ENCODE measurements at regions not wholly inside any gene's neighbourhood (a gene's known extent, or its start where the extent isn't known, plus 50 kb on each side); places are given as distances from the start of the nearest gene placed in this dataset.

DNA sequence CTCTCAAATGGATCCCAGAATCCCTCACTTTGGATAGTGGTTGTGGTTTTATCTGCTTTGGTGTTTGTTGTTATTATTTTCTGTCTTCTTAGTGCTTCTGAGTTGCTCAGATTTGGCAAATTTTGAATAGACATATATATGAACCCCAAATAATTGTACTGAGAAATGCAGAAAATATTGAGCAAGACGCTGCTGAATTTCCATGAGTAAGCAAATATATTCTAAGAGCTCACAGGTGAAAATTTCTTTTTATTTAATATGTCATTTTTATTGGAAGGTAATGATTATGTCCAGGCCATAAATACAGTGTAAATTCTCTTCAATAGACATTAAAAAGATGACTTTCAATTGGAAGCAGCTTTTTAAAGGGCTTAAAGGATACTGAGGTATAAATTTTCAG lies 152.1 kb downstream of the FAT3 start:
- Mint-ChIP-seq H3K4me3 (no peak overlapping the region), H3K4me1 (no peaks in the 10 kb centered on the region), H3K27me3 (peaks cover 0 to 3% (median 0%) of the 10 kb centered on the region in 3 donors), H3K9me3 (no peaks in the 10 kb centered on the region), H3K27ac (no peak overlapping the region), H3K36me3 (no peaks in the 10 kb centered on the region)
- no peak for ATAC-seq (ENCODE audit: low read depth in 2 of 2)
- no peak for DNase-seq

DNA sequence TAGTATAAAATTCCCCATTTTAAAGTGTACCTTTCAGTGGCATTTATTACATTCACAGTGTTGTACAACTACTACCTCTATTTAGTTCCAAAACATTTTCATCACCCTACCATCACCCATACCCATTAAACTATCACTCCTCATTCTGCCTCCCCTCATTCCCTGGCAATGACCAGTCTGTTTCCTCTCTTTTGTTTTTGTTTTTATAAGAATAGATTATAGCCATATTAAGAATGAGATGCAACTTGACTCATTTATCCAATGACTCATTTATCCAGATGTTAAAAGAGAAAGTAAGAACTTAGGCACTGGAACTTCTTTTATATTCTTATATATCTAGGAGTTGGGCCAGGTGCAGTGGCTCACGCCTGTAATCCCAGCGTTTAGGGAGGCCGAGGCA lies 156.3 kb downstream of the FAT3 start:
- DNase-seq (no peak), ATAC-seq (ENCODE audit: low read depth in 2 of 2) (no peak)
- Mint-ChIP-seq H3K27me3 (peaks cover 0 to 6% (median 0%) of the 10 kb centered on the region in 3 donors), H3K4me3 (no peak overlapping the region), H3K27ac (no peak overlapping the region), H3K9me3 (no peaks in the 10 kb centered on the region), H3K4me1 (no peaks in the 10 kb centered on the region), H3K36me3 (no peaks in the 10 kb centered on the region)

DNA sequence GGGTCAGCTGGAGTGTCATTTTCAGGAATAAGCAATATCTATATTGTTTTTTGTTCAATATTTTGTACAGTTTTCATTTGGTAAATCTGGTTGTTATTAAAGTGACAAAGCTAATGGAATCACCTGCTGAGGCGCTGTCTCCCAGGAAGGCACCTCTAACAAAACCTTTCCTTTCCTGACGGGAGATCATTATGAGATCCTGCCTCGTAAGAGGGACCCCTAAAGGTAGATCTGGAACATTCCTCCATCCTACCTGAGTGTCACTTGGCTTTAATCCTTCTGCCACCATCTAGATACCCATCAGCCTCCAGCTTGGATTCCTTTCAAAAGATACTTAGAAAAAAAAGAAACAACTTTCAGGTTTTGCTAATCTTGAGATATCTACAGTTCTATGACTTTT lies 157.7 kb downstream of the FAT3 start:
- Mint-ChIP-seq H3K9me3 (peaks cover 0 to 7% (median 0%) of the 10 kb centered on the region in 7 donors), H3K27me3 (peaks cover 0 to 3% (median 0%) of the 10 kb centered on the region in 3 donors), H3K4me1 (no peaks in the 10 kb centered on the region), H3K27ac (no peak overlapping the region), H3K36me3 (no peaks in the 10 kb centered on the region), H3K4me3 (no peak overlapping the region)
- no peak for DNase-seq
- no peak for ATAC-seq (ENCODE audit: low read depth in 2 of 2)

DNA sequence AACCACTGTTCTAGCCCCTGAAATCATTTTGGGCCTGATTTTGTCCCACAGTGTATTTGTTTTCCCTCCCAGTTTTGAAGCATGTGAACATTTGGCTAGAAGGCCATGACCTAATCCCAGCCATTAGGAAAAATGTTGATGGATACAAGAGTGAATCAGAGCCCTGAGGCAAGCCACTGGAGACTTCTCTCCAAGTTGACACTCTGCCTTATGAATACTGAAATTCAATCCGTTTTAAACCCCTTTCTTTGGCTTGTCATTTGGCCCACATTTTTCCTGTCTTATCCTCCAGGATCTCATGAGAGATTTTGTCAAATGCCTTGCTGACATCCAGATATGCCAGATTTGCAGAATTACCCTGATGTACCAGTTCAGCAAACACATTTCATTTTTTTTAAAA lies 158.8 kb downstream of the FAT3 start:
- H3K36me3 Mint-ChIP-seq, result no peaks in the 10 kb centered on the region

DNA sequence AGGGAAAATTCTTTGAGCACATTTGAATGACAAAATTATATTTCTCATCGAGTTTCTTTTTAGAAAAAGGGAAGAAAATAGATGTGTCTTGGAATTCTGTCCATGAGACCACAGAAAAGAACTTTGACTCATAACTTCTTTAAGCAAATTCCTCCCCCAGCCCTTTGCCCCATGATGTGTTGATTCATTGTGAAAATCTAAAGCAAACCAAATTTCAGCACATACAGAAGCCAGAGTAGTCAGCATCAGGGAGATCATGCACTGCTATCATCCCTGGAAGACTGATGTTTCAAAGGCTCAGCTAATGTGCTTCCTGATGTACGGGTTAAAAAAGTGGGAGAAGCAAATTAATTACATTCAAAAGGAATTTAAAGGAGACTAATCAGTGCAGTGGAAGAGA lies 159.7 kb downstream of the FAT3 start:
- Mint-ChIP-seq H3K27me3 (peaks cover 0 to 3% (median 0%) of the 10 kb centered on the region in 3 donors), H3K4me1 (no peaks in the 10 kb centered on the region), H3K27ac (no peak overlapping the region), H3K36me3 (no peaks in the 10 kb centered on the region), H3K9me3 (peaks cover 0 to 8% (median 0%) of the 10 kb centered on the region in 7 donors), H3K4me3 (no peak overlapping the region)
- ATAC-seq (ENCODE audit: low read depth in 2 of 2) (no peak), DNase-seq (no peak)

More for the DNA sequence above, 158.8 kb downstream of the FAT3 start:
- H3K9me3 Mint-ChIP-seq, result peaks cover 0 to 8% (median 0%) of the 10 kb centered on the region in 7 donors
- no peaks in the 10 kb centered on the region for H3K4me1 Mint-ChIP-seq
- no peak for ATAC-seq (ENCODE audit: low read depth in 2 of 2)
- H3K27ac Mint-ChIP-seq, result no peak overlapping the region
- no peak overlapping the region for H3K4me3 Mint-ChIP-seq
- DNase-seq, result no peak
- H3K27me3 Mint-ChIP-seq, result peaks cover 0 to 3% (median 0%) of the 10 kb centered on the region in 3 donors

DNA sequence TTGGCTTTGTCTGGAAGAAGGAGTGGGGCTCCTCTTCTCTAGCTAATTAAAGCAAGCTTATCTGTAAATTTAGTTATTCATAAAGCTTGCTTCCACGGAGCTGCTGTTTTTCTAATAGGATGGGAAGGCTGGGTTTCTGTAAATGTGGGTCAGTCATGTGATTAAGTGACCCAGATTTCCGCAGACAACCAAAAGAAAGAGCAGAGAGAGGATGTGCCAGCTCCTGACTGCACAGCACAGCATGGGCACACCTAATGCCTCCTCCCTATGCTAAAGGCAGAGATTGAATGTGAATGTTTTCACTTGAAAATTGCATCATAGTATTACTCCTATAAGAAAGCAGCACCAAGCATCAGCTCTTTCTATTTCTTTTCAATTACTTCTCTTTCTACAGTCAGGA lies 160.2 kb downstream of the FAT3 start:
- Mint-ChIP-seq H3K27ac (no peak overlapping the region), H3K4me3 (no peak overlapping the region), H3K4me1 (no peaks in the 10 kb centered on the region), H3K36me3 (no peaks in the 10 kb centered on the region), H3K27me3 (peaks cover 0 to 3% (median under 1%) of the 10 kb centered on the region in 3 donors), H3K9me3 (peaks cover 0 to 8% (median 0%) of the 10 kb centered on the region in 7 donors)
- ATAC-seq (ENCODE audit: low read depth in 2 of 2) (no peak), DNase-seq (no peak)

DNA sequence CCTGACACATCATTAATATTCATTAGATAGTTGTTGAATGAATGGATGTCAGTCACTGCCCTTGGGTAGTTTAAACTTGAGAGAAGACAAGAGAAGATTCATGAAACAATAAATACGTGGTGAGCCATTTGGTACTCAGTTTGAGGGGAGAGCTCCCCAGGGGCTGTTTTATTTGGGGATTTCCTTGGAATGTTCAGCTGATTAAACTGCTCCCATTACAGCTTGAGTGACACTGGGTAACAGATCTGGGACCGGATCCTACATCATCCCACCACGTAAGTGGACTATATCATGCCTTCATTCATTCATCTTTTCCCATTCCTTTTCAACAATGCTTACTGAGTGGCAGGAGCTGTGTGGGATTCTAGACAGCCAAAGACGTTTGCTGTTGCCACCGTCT lies 162.0 kb downstream of the FAT3 start:
- peaks cover 0 to 5% (median 3%) of the 10 kb centered on the region in 3 donors for H3K27me3 Mint-ChIP-seq
- no peak for DNase-seq
- no peak overlapping the region for H3K4me3 Mint-ChIP-seq

DNA sequence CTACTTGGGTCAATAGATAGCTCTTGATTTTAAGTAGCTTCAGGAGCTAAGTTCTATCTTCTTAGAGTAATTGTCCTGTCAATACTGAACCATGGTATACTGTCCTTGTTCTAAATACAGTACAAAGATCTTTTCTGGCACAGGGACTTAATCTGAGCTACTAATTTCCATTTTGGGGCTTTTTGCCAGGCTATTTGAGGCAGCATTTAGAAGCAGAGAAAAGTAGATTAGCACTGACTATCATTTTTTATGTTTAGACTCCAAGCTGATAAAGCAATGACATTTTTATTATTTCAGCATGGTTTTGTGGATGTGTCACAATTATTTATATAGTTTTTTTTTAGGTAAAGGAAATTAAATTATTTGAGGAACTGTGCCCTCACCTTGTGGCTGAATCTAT lies 163.2 kb downstream of the FAT3 start:
- Mint-ChIP-seq H3K36me3 (no peaks in the 10 kb centered on the region), H3K4me3 (no peak overlapping the region), H3K27ac (no peak overlapping the region), H3K4me1 (no peaks in the 10 kb centered on the region), H3K9me3 (peaks cover 0 to 8% (median 0%) of the 10 kb centered on the region in 7 donors), H3K27me3 (peaks cover 0 to 5% (median 3%) of the 10 kb centered on the region in 3 donors)
- ATAC-seq (ENCODE audit: low read depth in 2 of 2) (no peak), DNase-seq (no peak)

More for the DNA sequence above, 162.0 kb downstream of the FAT3 start:
- H3K9me3 Mint-ChIP-seq, result peaks cover 0 to 8% (median 0%) of the 10 kb centered on the region in 7 donors
- no peak overlapping the region for H3K27ac Mint-ChIP-seq
- no peaks in the 10 kb centered on the region for H3K36me3 Mint-ChIP-seq
- H3K4me1 Mint-ChIP-seq, result no peaks in the 10 kb centered on the region
- ATAC-seq (ENCODE audit: low read depth in 2 of 2), result no peak

DNA sequence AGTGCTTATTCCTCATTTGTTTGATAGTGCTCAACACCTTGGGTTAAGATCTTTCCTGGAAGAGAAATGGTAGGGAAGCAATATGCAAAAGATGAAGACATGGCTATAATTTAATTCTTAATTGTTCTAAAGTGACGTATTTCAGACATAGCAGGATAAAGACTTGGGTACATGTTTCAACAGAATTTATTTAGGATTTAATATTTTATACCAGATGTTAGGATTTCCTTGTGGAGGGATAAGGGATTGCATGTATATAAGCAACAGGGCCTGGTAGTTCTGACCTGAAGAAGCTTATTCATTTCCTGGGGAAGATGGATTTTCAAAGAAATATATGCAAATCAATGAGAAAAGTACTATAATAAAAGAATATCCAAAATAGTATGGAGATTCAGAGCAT lies 163.8 kb downstream of the FAT3 start:
- no peak for DNase-seq

DNA sequence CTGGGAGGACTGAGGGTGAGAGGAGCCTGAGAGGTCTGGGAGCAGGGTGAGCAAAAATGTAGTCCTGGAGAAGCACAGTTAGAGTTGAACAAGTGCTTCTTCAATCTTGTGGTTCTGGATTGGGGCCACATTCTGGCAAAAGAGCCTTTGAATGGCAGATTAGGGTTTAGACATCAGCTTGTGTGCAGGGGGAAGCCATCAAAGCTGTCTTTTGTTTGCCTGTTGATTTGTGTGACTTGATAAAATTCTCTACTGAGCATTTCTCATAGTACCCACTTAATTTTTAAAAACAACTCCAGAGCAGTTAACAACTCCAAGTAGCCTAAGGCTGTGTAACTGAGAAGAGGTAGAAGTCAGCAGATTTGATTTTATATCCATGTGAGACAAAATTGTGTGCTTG lies 166.2 kb downstream of the FAT3 start:
- DNase-seq (no peak), ATAC-seq (ENCODE audit: low read depth in 2 of 2) (no peak)
- Mint-ChIP-seq H3K4me1 (no peaks in the 10 kb centered on the region), H3K27ac (no peak overlapping the region), H3K27me3 (peaks cover under 1 to 7% (median 5%) of the 10 kb centered on the region in 3 donors), H3K9me3 (peaks cover 0 to 8% (median 0%) of the 10 kb centered on the region in 7 donors), H3K36me3 (no peaks in the 10 kb centered on the region), H3K4me3 (no peak overlapping the region)

More for the DNA sequence above, 163.8 kb downstream of the FAT3 start:
- H3K27me3 Mint-ChIP-seq, result peaks cover 0 to 5% (median 0%) of the 10 kb centered on the region in 3 donors
- H3K4me3 Mint-ChIP-seq, result no peak overlapping the region
- ATAC-seq (ENCODE audit: low read depth in 2 of 2), result no peak
- no peak overlapping the region for H3K27ac Mint-ChIP-seq
- H3K4me1 Mint-ChIP-seq, result no peaks in the 10 kb centered on the region
- H3K9me3 Mint-ChIP-seq, result peaks cover 0 to 8% (median 0%) of the 10 kb centered on the region in 7 donors
- H3K36me3 Mint-ChIP-seq, result no peaks in the 10 kb centered on the region

DNA sequence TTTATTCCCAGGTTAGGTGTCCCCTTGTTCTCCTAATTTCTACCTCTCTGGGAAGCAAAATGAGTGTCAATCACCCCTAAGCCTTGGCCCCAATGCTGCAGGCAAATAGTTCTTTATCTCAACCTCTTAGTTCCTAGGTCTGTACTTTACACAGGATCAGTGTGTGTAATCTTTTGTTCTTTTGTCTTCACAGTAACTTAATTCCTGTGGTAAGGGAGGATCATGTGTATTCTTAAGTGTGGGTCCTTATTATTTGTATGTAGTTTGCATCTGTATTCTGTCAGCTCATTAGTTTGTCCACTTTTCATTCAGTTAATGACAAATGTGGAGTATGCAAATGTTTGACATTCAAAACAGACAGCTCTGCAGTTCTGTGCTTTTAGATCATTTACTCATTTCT lies 166.7 kb downstream of the FAT3 start:
- no peak overlapping the region for H3K4me3 Mint-ChIP-seq
- peaks cover 4 to 11% (median 5%) of the 10 kb centered on the region in 3 donors for H3K27me3 Mint-ChIP-seq
- no peaks in the 10 kb centered on the region for H3K4me1 Mint-ChIP-seq
- peaks cover 0 to 8% (median 0%) of the 10 kb centered on the region in 7 donors for H3K9me3 Mint-ChIP-seq
- DNase-seq (no peak), ATAC-seq (ENCODE audit: low read depth in 2 of 2) (no peak)
- H3K36me3 Mint-ChIP-seq, result no peaks in the 10 kb centered on the region
- no peak overlapping the region for H3K27ac Mint-ChIP-seq

DNA sequence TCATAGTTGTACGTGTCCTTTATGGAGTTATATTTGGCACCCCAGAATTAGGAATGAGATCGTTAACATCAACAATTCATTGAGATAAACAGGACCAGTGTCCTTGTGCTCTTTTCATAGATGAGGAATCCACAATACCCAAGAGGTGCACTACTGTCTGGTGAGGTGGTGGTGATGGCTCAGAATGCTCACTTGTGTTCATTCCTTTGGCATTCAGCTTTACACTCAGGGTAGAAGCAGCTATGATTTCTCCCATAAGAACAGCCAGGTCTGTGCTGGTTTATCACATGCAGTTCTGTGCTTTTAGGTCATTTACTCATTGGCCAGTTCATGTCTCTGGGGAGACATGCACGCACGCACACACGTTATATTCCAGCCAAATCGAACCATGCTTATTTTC lies 167.2 kb downstream of the FAT3 start:
- H3K27ac Mint-ChIP-seq, result no peak overlapping the region
- DNase-seq, result no peak
- no peaks in the 10 kb centered on the region for H3K4me1 Mint-ChIP-seq
- no peak overlapping the region for H3K4me3 Mint-ChIP-seq
- H3K36me3 Mint-ChIP-seq, result no peaks in the 10 kb centered on the region
- no peak for ATAC-seq (ENCODE audit: low read depth in 2 of 2)
- peaks cover 0 to 6% (median 0%) of the 10 kb centered on the region in 7 donors for H3K9me3 Mint-ChIP-seq
- peaks cover 4 to 11% (median 5%) of the 10 kb centered on the region in 3 donors for H3K27me3 Mint-ChIP-seq

DNA sequence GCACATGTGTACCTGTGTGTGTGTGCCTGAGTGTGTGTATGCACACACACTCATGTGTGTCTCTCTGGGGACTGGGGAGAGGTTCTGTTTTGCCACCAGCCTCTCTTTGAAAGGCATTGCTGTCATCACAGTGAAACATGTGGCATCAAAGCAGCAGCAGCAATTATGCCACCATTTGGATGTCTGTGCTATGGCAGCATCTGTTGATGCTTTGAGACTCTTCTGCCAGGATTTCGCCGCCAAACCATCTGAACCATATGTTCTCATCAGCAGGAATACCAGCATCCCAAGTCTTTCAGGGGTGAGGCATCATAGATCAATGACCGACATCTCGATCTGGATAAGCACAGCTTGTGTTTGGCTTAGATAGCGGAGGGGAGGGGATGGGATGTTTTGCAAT lies 168.6 kb downstream of the FAT3 start:
- Mint-ChIP-seq H3K27me3 (peaks cover 5 to 11% (median 9%) of the 10 kb centered on the region in 3 donors), H3K4me1 (no peaks in the 10 kb centered on the region), H3K9me3 (peaks cover 0 to 3% (median 0%) of the 10 kb centered on the region in 7 donors), H3K27ac (no peak overlapping the region), H3K36me3 (no peaks in the 10 kb centered on the region), H3K4me3 (no peak overlapping the region)
- no peak for DNase-seq
- no peak for ATAC-seq (ENCODE audit: low read depth in 2 of 2)

DNA sequence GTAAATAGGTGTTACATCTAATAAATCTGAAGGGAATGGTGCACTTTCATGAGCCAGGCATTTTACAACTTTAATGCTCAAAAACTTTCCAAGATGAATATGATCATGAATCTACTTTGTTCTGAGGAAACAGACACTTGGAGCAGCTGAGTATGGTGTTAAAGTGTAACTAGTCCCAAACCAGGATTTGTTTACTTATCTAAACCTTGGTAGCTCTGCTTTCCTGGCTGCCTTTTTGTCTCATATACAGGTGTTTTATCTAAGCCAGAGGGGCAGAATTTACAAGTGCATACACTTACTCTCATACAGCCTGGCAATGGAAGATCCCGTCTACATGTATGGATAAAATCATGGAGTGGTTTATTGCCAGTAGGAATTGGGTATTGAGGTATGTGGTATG lies 171.5 kb downstream of the FAT3 start:
- Mint-ChIP-seq H3K4me1 (no peaks in the 10 kb centered on the region), H3K27ac (no peak overlapping the region), H3K27me3 (peaks cover 0 to 11% (median 9%) of the 10 kb centered on the region in 3 donors), H3K36me3 (no peaks in the 10 kb centered on the region), H3K4me3 (no peak overlapping the region), H3K9me3 (peaks cover 0 to 3% (median 0%) of the 10 kb centered on the region in 7 donors)
- DNase-seq (no peak), ATAC-seq (ENCODE audit: low read depth in 2 of 2) (no peak)

All from naive B cell (primary cell).